ENCODE measurements at regions not wholly inside any gene's neighbourhood (a gene's known extent, or its start where the extent isn't known, plus 50 kb on each side); places are given as distances from the start of the nearest gene placed in this dataset.

- no peak for TF ChIP-seq CTCF (IDR thresholded peaks at IDR 0.05; ENCODE audit: low read depth, low read length)
- no peak for TF ChIP-seq POLR2A (IDR thresholded peaks at IDR 0.05; ENCODE audit: extremely low read depth, insufficient read length)
- TF ChIP-seq MYC (IDR thresholded peaks at IDR 0.05; ENCODE audit: low read depth, low read length) = no peak
- no peak for TF ChIP-seq MAX (IDR thresholded peaks at IDR 0.05; ENCODE audit: low read depth, low read length)
Measured at GRCh38 chr2:118296663-118297062, 208.4 kb downstream of the INSIG2 start.
